ENCODE measurements at regions not wholly inside any gene's neighbourhood (a gene's known extent, or its start where the extent isn't known, plus 50 kb on each side); places are given as distances from the start of the nearest gene placed in this dataset.

DNA sequence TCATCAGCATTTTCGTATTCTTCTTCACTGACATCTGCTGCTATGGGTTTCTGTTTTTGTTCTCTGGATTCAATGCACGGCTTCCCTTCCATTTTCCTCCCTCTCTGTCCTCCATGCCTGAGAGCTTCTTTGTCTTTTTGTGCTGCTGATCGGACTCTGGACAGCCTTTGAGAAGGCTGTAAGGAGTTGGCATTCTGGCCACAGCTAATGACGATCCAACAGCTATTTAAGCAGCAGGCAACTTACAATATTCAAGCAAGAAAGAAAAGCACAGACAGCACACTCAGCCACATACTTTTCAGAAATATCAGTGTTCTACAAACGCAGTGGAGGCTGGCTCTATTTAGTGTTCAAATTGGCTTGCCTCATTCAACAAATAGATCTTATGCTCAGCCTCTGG is 60.9 kb upstream of the ZC3H12C start:
- TF ChIP-seq POLR2A (IDR thresholded peaks at IDR 0.05; ENCODE audit: extremely low read depth, insufficient read length): no peak
- TF ChIP-seq, protein P1, sequence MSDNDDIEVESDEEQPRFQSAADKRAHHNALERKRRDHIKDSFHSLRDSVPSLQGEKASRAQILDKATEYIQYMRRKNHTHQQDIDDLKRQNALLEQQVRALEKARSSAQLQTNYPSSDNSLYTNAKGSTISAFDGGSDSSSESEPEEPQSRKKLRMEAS (IDR thresholded peaks at IDR 0.05; ENCODE audit: low read depth, low read length): no peak
- TF ChIP-seq MYC (IDR thresholded peaks at IDR 0.05; ENCODE audit: low read depth, low read length): no peak
- no peak for TF ChIP-seq CTCF (IDR thresholded peaks at IDR 0.05; ENCODE audit: low read depth, low read length)
- no peak for DNase-seq (ENCODE audit: low read depth)

DNA sequence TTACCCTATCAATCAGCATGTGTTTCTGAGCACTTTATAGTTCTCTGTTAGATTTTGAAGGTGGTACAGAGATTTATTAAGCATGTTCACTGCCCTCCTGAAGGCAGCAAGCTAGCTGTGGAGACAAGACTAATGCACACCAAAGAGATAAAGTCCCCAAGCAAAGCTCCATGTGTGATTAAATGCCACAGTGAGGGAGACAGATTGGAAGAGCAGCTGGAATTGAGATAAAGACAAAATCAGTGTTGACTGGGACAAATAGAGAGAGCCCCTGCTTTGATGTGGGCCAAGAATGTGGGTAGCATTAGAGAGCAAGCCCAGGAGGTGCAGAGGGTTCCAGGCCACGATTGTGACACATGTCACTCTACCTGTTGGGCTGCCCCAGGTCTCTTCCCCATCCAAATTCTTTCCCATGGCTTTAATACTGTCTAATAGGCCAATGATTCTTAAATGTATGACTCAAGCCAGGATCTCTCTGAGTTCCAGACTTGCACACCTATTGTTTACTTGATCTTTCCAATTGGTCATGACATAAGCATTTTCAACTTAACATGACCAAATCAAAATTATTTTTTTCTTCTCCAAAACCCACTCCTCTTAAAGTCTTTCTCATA is 60.1 kb upstream of the ZC3H12C start:
- no peak for DNase-seq (ENCODE audit: low read depth)
- no peak for TF ChIP-seq MYC (IDR thresholded peaks at IDR 0.05; ENCODE audit: low read depth, low read length)
- no peak overlapping the region for H3K4me3 ChIP-seq (ENCODE audit: low read depth, low read length)

More for the DNA sequence above, 60.9 kb upstream of the ZC3H12C start:
- H3K4me3 ChIP-seq (ENCODE audit: low read depth, low read length): no peak overlapping the region

DNA sequence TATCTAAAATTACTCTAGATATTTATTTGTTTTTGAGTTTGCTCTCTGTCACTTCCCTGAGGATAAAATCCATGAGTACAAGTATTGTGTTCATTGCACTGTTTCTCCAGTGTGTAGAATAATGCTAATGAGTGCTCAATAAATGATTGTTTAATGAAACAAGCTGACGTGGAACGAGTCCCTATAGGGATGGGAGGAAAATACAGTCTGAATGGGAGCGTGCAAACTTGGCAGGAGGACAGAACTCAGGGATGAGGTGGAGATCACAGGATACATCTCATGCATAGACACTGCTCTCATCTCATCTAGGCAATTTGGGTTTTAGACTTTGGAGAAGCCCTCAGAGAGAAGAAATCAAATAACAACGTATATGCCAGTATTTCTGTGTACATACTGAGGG is 58.4 kb upstream of the ZC3H12C start:
- DNase-seq (ENCODE audit: low read depth): no peak
- H3K4me3 ChIP-seq (ENCODE audit: low read depth, low read length): no peak overlapping the region
- TF ChIP-seq MYC (IDR thresholded peaks at IDR 0.05; ENCODE audit: low read depth, low read length) (no peak), POLR2A (IDR thresholded peaks at IDR 0.05; ENCODE audit: extremely low read depth, insufficient read length) (no peak), CTCF (IDR thresholded peaks at IDR 0.05; ENCODE audit: low read depth, low read length) (no peak)
- TF ChIP-seq, protein P1 (IDR thresholded peaks at IDR 0.05; ENCODE audit: low read depth, low read length): no peak

DNA sequence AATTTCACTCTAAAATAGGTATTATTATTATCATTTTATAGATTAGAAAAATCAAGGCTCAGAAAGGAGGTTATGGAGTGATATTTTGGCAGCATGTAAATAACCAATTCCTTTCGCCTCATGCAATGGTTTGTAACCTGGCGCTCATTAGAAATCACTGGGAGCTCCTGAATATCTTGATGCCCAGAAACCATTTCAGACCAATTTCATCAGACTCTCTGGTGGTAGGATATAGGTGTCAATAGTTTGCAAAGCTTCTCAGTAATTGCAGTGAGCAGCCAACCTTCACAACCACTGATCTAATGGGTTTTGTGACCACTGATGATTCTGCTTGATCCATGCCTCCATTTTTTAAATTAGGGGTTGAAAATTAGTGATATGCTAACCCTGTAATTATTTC is 57.8 kb upstream of the ZC3H12C start:
- no peak for DNase-seq (ENCODE audit: low read depth)
- H3K4me3 ChIP-seq (ENCODE audit: low read depth, low read length): no peak overlapping the region
- no peak for TF ChIP-seq MYC (IDR thresholded peaks at IDR 0.05; ENCODE audit: low read depth, low read length)
- no peak for TF ChIP-seq POLR2A (IDR thresholded peaks at IDR 0.05; ENCODE audit: extremely low read depth, insufficient read length)
- no peak for TF ChIP-seq CTCF (IDR thresholded peaks at IDR 0.05; ENCODE audit: low read depth, low read length)

GRCh38 chr11:110038201-110038600 is 55.0 kb upstream of the ZC3H12C start:
- no peak overlapping the region for H3K4me3 ChIP-seq (ENCODE audit: low read depth, low read length)
- DNase-seq (ENCODE audit: low read depth): no peak
- TF ChIP-seq MYC (IDR thresholded peaks at IDR 0.05; ENCODE audit: low read depth, low read length) (no peak), CTCF (IDR thresholded peaks at IDR 0.05; ENCODE audit: low read depth, low read length) (no peak), POLR2A (IDR thresholded peaks at IDR 0.05; ENCODE audit: extremely low read depth, insufficient read length) (no peak)
- TF ChIP-seq, protein P1 (IDR thresholded peaks at IDR 0.05; ENCODE audit: low read depth, low read length): no peak
